Cardiac muscle cell (in vitro differentiated cells and primary cell): ENCODE measurements at regions not wholly inside any gene's neighbourhood (a gene's known extent, or its start where the extent isn't known, plus 50 kb on each side); places are given as distances from the start of the nearest gene placed in this dataset.
"Not testable (repeated sequence)": the region's sequence is repeated elsewhere in the genome, so short reads cannot be mapped to it uniquely, and the experiment has no call there.

ENCODE experiments used
- DNase-seq, 2 donors: peaks; one replicate each; pipeline versions ENCODE4 v3.0.0 to v3.0.0-alpha.2; 2010 to 2017; ENCODE audit warnings: low read depth in 1 of 2, low spot score in 1 of 2
- H3K27ac ChIP-seq: fragments of 200-600 bp; sonication (generic); 2 replicates; pipeline ENCODE4 v1.5.1; 2016
- H3K27me3 ChIP-seq: fragments of 200-600 bp; sonication (generic); 2 replicates; pipeline ENCODE4 v1.6.0; 2016; ENCODE audit warnings: control low read depth
- H3K36me3 ChIP-seq: fragments of 200-600 bp; sonication (generic); 2 replicates; pipeline ENCODE4 v1.5.1; 2016; ENCODE audit warnings: control low read depth
- H3K4me1 ChIP-seq: fragments of 200-600 bp; sonication (generic); 2 replicates; pipeline ENCODE4 v1.8.1; 2017; ENCODE audit warnings: low read depth, mild to moderate bottlenecking, mixed run types
- H3K4me3 ChIP-seq: fragments of 200-600 bp; sonication (generic); 2 replicates; pipeline ENCODE4 v1.5.1; 2016; ENCODE audit warnings: mild to moderate bottlenecking
- H3K9me3 ChIP-seq: fragments of 200-600 bp; sonication (generic); 2 replicates; pipeline ENCODE4 v1.5.1; 2017; ENCODE audit warnings: low read depth, mild to moderate bottlenecking, control low read depth
- TF ChIP-seq, protein P1 (sequence below): IDR thresholded peaks from 2 replicates; pipeline ENCODE4 v1.5.1; 2012; ENCODE audit warnings: low read depth, mild to moderate bottlenecking, low read length

DNA sequence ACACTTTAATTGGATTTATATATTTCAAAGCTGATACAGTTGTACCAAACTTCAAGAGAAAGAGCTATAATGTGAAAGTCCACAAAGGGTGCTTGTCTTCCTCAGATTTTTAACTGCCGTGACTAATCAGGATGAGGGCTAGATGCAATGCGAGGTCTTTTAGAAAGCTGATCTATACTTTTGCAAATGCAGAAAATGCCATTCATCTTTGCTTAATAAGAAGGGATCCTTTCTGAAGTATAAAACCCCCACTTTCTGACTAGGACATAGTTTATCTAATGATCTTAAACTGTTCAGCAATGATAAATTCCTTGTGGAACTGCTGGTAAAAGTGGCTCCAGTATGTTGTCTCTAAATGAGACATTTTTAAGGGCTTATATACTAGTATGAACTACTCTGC, 102.7 kb upstream of the NGF start:
- no peak overlapping the region for H3K4me3 ChIP-seq
- H3K4me1 ChIP-seq: no peaks in the 10 kb centered on the region
- H3K27ac ChIP-seq: no peak overlapping the region
- H3K27me3 ChIP-seq: no peaks in the 10 kb centered on the region
- DNase-seq: no peak
- H3K36me3 ChIP-seq: no peaks in the 10 kb centered on the region
- H3K9me3 ChIP-seq: no peaks in the 10 kb centered on the region
- TF ChIP-seq, protein P1, sequence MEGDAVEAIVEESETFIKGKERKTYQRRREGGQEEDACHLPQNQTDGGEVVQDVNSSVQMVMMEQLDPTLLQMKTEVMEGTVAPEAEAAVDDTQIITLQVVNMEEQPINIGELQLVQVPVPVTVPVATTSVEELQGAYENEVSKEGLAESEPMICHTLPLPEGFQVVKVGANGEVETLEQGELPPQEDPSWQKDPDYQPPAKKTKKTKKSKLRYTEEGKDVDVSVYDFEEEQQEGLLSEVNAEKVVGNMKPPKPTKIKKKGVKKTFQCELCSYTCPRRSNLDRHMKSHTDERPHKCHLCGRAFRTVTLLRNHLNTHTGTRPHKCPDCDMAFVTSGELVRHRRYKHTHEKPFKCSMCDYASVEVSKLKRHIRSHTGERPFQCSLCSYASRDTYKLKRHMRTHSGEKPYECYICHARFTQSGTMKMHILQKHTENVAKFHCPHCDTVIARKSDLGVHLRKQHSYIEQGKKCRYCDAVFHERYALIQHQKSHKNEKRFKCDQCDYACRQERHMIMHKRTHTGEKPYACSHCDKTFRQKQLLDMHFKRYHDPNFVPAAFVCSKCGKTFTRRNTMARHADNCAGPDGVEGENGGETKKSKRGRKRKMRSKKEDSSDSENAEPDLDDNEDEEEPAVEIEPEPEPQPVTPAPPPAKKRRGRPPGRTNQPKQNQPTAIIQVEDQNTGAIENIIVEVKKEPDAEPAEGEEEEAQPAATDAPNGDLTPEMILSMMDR: no peak

DNA sequence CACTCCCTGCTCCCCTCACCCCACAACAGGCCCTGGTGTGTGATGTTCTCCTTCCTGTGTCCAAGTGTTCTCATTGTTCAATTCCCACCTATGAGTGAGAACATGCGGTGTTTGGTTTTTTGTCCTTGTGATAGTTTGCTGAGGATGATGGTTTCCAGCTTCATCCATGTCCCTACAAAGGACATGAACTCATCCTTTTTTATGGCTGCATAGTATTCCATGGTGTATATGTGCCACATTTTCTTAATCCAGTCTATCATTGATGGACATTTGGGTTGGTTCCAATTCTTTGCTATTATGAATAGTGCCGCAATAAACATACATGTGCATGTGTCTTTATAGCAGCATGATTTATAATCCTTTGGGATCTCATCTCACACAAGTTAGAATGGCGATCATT, 101.5 kb upstream of the NGF start:
- H3K36me3 ChIP-seq, H3K9me3 ChIP-seq, H3K4me1 ChIP-seq, H3K4me3 ChIP-seq, H3K27ac ChIP-seq, H3K27me3 ChIP-seq, DNase-seq: not testable (repeated sequence)

DNA sequence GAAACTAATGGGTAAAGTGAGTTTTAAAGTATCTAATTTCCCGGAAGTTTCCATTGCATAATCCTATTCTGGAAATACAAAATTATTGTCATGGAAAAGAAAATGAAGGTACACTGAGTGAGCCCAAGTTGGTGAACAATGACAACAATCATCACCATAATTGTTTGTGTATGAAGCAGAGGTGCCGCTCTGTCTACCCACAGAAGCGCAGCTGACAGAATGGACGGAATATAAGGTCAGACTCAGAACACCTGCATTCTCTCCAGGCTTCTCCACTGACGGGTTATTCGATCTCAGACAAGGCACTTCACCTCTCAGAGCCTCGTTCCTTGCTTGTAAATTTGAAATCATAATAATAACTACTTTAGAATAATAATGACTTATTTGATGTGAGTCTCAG, 99.1 kb upstream of the NGF start:
- no peak overlapping the region for H3K4me3 ChIP-seq
- no peaks in the 10 kb centered on the region for H3K36me3 ChIP-seq
- TF ChIP-seq, protein P1: no peak
- no peak for DNase-seq
- peaks cover 4% of the 10 kb centered on the region for H3K4me1 ChIP-seq
- no peaks in the 10 kb centered on the region for H3K9me3 ChIP-seq
- H3K27me3 ChIP-seq: no peaks in the 10 kb centered on the region
- H3K27ac ChIP-seq: no peak overlapping the region

DNA sequence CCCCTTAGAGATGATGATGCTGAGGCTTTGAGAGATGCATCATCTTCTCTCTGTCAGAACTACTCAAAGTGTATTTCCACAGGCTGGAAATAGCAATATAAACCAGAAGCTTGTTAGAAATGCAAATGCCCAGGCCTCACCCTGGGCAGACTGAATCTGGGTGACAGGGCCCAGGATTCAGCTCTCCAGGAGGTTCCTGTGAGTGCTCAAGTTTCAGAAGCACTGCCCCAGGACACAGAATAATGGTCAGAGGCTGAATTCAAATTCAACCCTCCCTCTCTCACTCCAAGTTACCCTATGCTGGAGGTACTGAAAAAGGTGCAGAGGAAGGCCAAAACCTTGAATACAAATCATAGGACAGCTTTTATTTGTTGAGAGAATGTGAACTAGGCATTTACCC, 98.5 kb upstream of the NGF start:
- Histone ChIP-seq H3K27ac (no peak overlapping the region), H3K4me1 (peaks cover 4% of the 10 kb centered on the region), H3K36me3 (no peaks in the 10 kb centered on the region), H3K4me3 (no peak overlapping the region), H3K9me3 (no peaks in the 10 kb centered on the region), H3K27me3 (no peaks in the 10 kb centered on the region)
- TF ChIP-seq, protein P1: no peak
- no peak for DNase-seq

DNA sequence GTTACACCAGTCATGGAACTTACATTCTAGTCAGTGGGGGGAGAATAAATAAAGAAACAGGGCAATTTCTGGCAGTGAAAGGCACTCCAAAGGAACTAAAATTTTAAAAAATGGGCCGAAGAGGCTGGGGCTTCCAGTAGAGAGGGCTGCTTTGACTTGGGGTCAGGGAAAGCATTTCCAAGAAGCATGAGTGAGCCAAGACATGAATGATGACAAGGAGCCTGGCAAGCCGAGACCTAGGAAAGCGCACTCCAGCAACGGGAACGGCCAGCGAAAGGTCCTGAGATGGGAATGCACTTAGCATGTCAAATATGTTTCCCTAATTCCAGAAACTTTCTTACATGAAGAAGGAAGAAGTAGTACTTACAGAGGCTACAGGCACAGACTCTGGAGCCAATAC, 95.4 kb upstream of the NGF start:
- H3K27ac ChIP-seq: no peak overlapping the region
- no peak overlapping the region for H3K4me3 ChIP-seq
- H3K36me3 ChIP-seq: no peaks in the 10 kb centered on the region
- peak in 1 of 2 donors; percentile 30 for DNase-seq
- H3K27me3 ChIP-seq: no peaks in the 10 kb centered on the region
- H3K4me1 ChIP-seq: peaks cover 4% of the 10 kb centered on the region
- no peaks in the 10 kb centered on the region for H3K9me3 ChIP-seq
- TF ChIP-seq, protein P1: no peak

DNA sequence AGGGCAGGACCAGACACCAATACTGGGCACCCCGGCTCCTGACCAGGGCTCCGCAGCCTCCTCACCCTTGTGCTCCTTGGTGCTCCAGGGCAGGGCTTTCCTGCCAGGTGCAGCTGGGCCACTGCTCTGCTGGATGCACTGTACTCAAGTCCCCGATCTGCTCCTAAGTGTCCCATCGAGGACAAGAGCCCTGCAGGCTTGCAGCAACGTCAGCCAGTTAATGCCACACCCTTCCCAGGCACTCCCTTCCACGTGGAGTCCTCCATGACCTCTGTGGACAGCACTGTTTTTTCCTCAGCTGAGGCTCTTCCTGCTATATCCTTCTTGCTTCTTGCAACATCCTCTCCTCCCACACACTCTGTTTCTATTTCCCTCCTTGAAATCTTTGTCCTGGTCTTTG, 94.0 kb upstream of the NGF start:
- H3K27me3 ChIP-seq: no peaks in the 10 kb centered on the region
- peak in 1 of 2 donors; percentile 78 for DNase-seq
- no peaks in the 10 kb centered on the region for H3K9me3 ChIP-seq
- H3K36me3 ChIP-seq: no peaks in the 10 kb centered on the region
- H3K27ac ChIP-seq: no peak overlapping the region
- no peak overlapping the region for H3K4me3 ChIP-seq
- peaks cover 4% of the 10 kb centered on the region for H3K4me1 ChIP-seq
- TF ChIP-seq, protein P1: no peak
